Caco-2 (cell line): ENCODE measurements at regions not wholly inside any gene's neighbourhood (a gene's known extent, or its start where the extent isn't known, plus 50 kb on each side); places are given as distances from the start of the nearest gene placed in this dataset.

Experiments used
- BruUV-seq: library from RNA; stranded (reverse); fragments of 400-500 nt; replicated peaks from 2 replicates; lab custom pipeline; 2021; lab: Mats Ljungman, UMichigan
- CTCF ChIA-PET: fragments of 300-600 bp; sonication (Branson Sonifier 250); formaldehyde crosslinking; loops from one replicate; lab custom pipeline; 2022; ENCODE audit warnings: antibody characterized with exemption; lab: Charles Lee
- POLR2A ChIA-PET: fragments of 300-600 bp; sonication (Branson Sonifier 250); formaldehyde crosslinking; loops from one replicate; lab custom pipeline; 2022; ENCODE audit warnings: antibody characterized with exemption; lab: Charles Lee
- DNase-seq, 2 experiments: peaks; one replicate each; pipeline versions ENCODE4 v3.0.0 to v3.0.0-alpha.2; 2020 to 2022
- H3K27me3 ChIP-seq: replicated peaks from 2 replicates; pipeline ENCODE4 v1.6.0; 2011; ENCODE audit warnings: low read length; ENCODE audit not compliant: control insufficient read depth, insufficient read depth
- H3K36me3 ChIP-seq: 2 replicates; pipeline ENCODE4 v1.5.1; 2011; ENCODE audit warnings: low read length; ENCODE audit not compliant: control insufficient read depth, insufficient read depth
- H3K4me1 ChIP-seq: fragments of 250-450 bp; sonication (Bioruptor Pico); 2 replicates; pipeline ENCODE4 v1.5.1; 2020; ENCODE audit warnings: mild to moderate bottlenecking
- H3K4me3 ChIP-seq: 2 replicates; pipeline ENCODE4 v1.5.1; 2011; ENCODE audit warnings: low read depth, mild to moderate bottlenecking, control low read depth, low read length
- H3K9me3 ChIP-seq: fragments of 250-450 bp; sonication (Bioruptor Pico); 2 replicates; pipeline ENCODE4 v1.5.1; 2020; ENCODE audit warnings: mild to moderate bottlenecking, moderate library complexity
- H3K27ac Mint-ChIP-seq: one replicate; pipeline ENCODE4 v1.8.0; 2022; ENCODE audit warnings: mixed read lengths; ENCODE audit not compliant: unreplicated experiment
- H3K27me3 Mint-ChIP-seq: one replicate; pipeline ENCODE4 v1.8.0; 2022; ENCODE audit warnings: mixed read lengths; ENCODE audit not compliant: insufficient read depth, unreplicated experiment
- H3K36me3 Mint-ChIP-seq: one replicate; pipeline ENCODE4 v1.8.0; 2022; ENCODE audit warnings: mild to moderate bottlenecking, mixed read lengths; ENCODE audit not compliant: insufficient read depth, unreplicated experiment
- H3K4me1 Mint-ChIP-seq: one replicate; pipeline ENCODE4 v1.8.0; 2022; ENCODE audit warnings: low read depth, mixed read lengths; ENCODE audit not compliant: unreplicated experiment
- H3K4me3 Mint-ChIP-seq: one replicate; pipeline ENCODE4 v1.8.0; 2022; ENCODE audit warnings: mild to moderate bottlenecking, moderate library complexity, mixed read lengths; ENCODE audit not compliant: unreplicated experiment
- H3K9me3 Mint-ChIP-seq: one replicate; pipeline ENCODE4 v1.8.0; 2022; ENCODE audit warnings: mixed read lengths; ENCODE audit not compliant: unreplicated experiment
- CTCF ChIP-seq, 2 experiments: fragments of 200-600 bp in 1 of 2; IDR thresholded peaks; 1 replicate in 1 of 2; 2 replicates in 1 of 2; pipeline versions ENCODE4 v1.5.1 to v1.8.0; 2011 to 2022; ENCODE audit warnings: antibody characterized with exemption in 1 of 2, control low read depth in 1 of 2, inconsistent platforms in 1 of 2, low read depth in 1 of 2, low read length in 1 of 2, mild to moderate bottlenecking in 1 of 2, moderate library complexity in 1 of 2; ENCODE audit not compliant: insufficient read depth in 1 of 2, severe bottlenecking in 1 of 2, unreplicated experiment in 1 of 2
- intact Hi-C: fragments of 100-400 bp; cut with micrococcal nuclease; formaldehyde crosslinking; loops from one replicate; pipeline ENCODE4 v1.10.0; 2022; ENCODE audit not compliant: unreplicated experiment

- H3K9me3 Mint-ChIP-seq = peaks cover 14% of the 10 kb centered on the region
- H3K36me3 Mint-ChIP-seq = no peaks in the 10 kb centered on the region
- BruUV-seq = no TSS peak
- peaks cover 1% of the 10 kb centered on the region; the same call in 1 of the 2 replicates for H3K9me3 ChIP-seq
- no peaks in the 10 kb centered on the region for H3K36me3 ChIP-seq
- CTCF ChIA-PET = no interaction called here
- H3K4me3 ChIP-seq = no peak overlapping the region
- H3K4me1 Mint-ChIP-seq = no peaks in the 10 kb centered on the region
- no peaks in the 10 kb centered on the region for H3K4me1 ChIP-seq
- DNase-seq = no peak
- H3K27ac Mint-ChIP-seq = no peak overlapping the region
- no peak overlapping the region for H3K4me3 Mint-ChIP-seq
- POLR2A ChIA-PET = no interaction called here
- intact Hi-C loops = no loop called here
- peaks cover 13% of the 10 kb centered on the region for H3K27me3 Mint-ChIP-seq
- peaks cover 1% of the 10 kb centered on the region; the same call in 1 of the 2 replicates for H3K27me3 ChIP-seq
- no peak for TF ChIP-seq CTCF (IDR thresholded peaks at IDR 0.05; ENCODE audit: insufficient read depth in 1 of 2, low read depth in 1 of 2, low read length in 1 of 2, severe bottlenecking in 1 of 2, unreplicated experiment in 1 of 2)
Observed at GRCh38 chr3:13160619-13161018, 87.4 kb upstream of the IQSEC1 start.

GRCh38 chr3:13159890-13160289, 86.7 kb upstream of the IQSEC1 start:
- BruUV-seq = no TSS peak
- Mint-ChIP-seq H3K27ac (no peak overlapping the region), H3K4me1 (no peaks in the 10 kb centered on the region), H3K27me3 (peaks cover 11% of the 10 kb centered on the region), H3K4me3 (no peak overlapping the region), H3K9me3 (peaks cover 18% of the 10 kb centered on the region), H3K36me3 (no peaks in the 10 kb centered on the region)
- DNase-seq = no peak
- POLR2A ChIA-PET = no interaction called here
- no peaks in the 10 kb centered on the region for H3K27me3 ChIP-seq
- no peaks in the 10 kb centered on the region for H3K36me3 ChIP-seq
- CTCF ChIA-PET = no interaction called here
- intact Hi-C loops = no loop called here
- TF ChIP-seq CTCF (IDR thresholded peaks at IDR 0.05; ENCODE audit: insufficient read depth in 1 of 2, low read depth in 1 of 2, low read length in 1 of 2, severe bottlenecking in 1 of 2, unreplicated experiment in 1 of 2) = no peak
- no peak overlapping the region for H3K4me3 ChIP-seq
- H3K9me3 ChIP-seq = peaks cover 7% of the 10 kb centered on the region
- no peaks in the 10 kb centered on the region for H3K4me1 ChIP-seq

- no TSS peak for BruUV-seq
- Histone ChIP-seq H3K4me1 (no peaks in the 10 kb centered on the region), H3K9me3 (peaks cover 7% of the 10 kb centered on the region), H3K4me3 (no peak overlapping the region), H3K36me3 (no peaks in the 10 kb centered on the region), H3K27me3 (no peaks in the 10 kb centered on the region)
- intact Hi-C loops = no loop called here
- ChIA-PET CTCF (no interaction called here), POLR2A (no interaction called here)
- H3K4me1 Mint-ChIP-seq = no peaks in the 10 kb centered on the region
- no peaks in the 10 kb centered on the region for H3K36me3 Mint-ChIP-seq
- no peak for TF ChIP-seq CTCF (IDR thresholded peaks at IDR 0.05; ENCODE audit: insufficient read depth in 1 of 2, low read depth in 1 of 2, low read length in 1 of 2, severe bottlenecking in 1 of 2, unreplicated experiment in 1 of 2)
- H3K9me3 Mint-ChIP-seq = peaks cover 25% of the 10 kb centered on the region
- peaks cover 7% of the 10 kb centered on the region for H3K27me3 Mint-ChIP-seq
- no peak for DNase-seq
- H3K4me3 Mint-ChIP-seq = no peak overlapping the region
- no peak overlapping the region for H3K27ac Mint-ChIP-seq
Observed at GRCh38 chr3:13158871-13159270, 85.6 kb upstream of the IQSEC1 start.
